Gastroesophageal sphincter (tissue), 3 donors: ENCODE measurements at regions not wholly inside any gene's neighbourhood (a gene's known extent, or its start where the extent isn't known, plus 50 kb on each side); places are given as distances from the start of the nearest gene placed in this dataset.

Experiments used
- CTCF ChIP-seq, 4 experiments: fragments of 200-600 bp in 2 of 4; fragments of 450-650 bp in 2 of 4; sonication (generic) in 1 of 4; IDR thresholded peaks; one replicate each; pipeline ENCODE4 v1.5.1; 2017 to 2019; ENCODE audit warnings: antibody characterized with exemption in 4 of 4, mild to moderate bottlenecking in 2 of 4, moderate library complexity in 2 of 4
- EP300 ChIP-seq: sonication (generic); formaldehyde crosslinking; IDR thresholded peaks from one replicate; pipeline ENCODE4 v1.6.1; 2017; ENCODE audit warnings: antibody characterized with exemption, mild to moderate bottlenecking
- POLR2A ChIP-seq, 2 donors: fragments of 450-650 bp; IDR thresholded peaks; one replicate each; pipeline ENCODE4 v1.6.1; 2017; ENCODE audit warnings: antibody characterized with exemption in 2 of 2, mild to moderate bottlenecking in 2 of 2, moderate library complexity in 1 of 2
- POLR2AphosphoS5 ChIP-seq: sonication (generic); formaldehyde crosslinking; IDR thresholded peaks from one replicate; pipeline ENCODE4 v1.6.1; 2017; ENCODE audit warnings: antibody characterized with exemption

- no peak for TF ChIP-seq POLR2AphosphoS5
- no peak for TF ChIP-seq POLR2A (IDR thresholded peaks at IDR 0.05)
- no peak for TF ChIP-seq CTCF (IDR thresholded peaks at IDR 0.05)
- TF ChIP-seq EP300, result no peak
Observed at GRCh38 chr7:35970458-35970857, 169.6 kb downstream of the SEPTIN7 start.
